Activated CD8-positive, alpha-beta memory T cell treated with anti-CD3 and anti-CD28 coated beads for 48 hours (primary cell): ENCODE measurements at regions not wholly inside any gene's neighbourhood (a gene's known extent, or its start where the extent isn't known, plus 50 kb on each side); places are given as distances from the start of the nearest gene placed in this dataset.
"Not testable (repeated sequence)": the region's sequence is repeated elsewhere in the genome, so short reads cannot be mapped to it uniquely, and the experiment has no call there.

Source experiments
- DNase-seq, 3 experiments: peaks; one replicate each; pipeline ENCODE4 v3.0.0-alpha.2; 2020; ENCODE audit warnings: low read depth in 2 of 3, low spot score in 2 of 3

- DNase-seq: no peak
Observed at GRCh38 chr5:67657055-67657454, 460.5 kb upstream of the CD180 start.

- DNase-seq: no peak
Observed at GRCh38 chr5:67652201-67652600, 455.6 kb upstream of the CD180 start.

DNA sequence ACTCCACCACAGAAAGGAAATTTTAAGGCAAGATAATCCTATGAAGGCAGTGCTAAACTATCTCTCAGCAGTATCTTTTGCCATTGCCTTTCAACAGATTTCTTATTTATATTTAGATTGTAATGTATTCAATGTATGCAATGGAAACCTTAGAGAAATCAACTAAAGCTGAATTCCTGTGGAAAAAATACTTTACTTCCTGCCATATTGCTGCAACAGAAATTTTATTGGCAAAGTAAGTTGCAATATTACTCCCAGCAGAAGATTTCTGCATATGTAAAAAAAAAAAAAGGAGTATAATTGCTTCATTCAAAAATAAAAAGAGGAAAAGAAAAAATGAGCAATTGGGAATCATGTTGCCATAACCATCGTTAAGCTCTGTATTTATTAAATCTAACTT is 454.6 kb upstream of the CD180 start:
- no peak for DNase-seq

DNA sequence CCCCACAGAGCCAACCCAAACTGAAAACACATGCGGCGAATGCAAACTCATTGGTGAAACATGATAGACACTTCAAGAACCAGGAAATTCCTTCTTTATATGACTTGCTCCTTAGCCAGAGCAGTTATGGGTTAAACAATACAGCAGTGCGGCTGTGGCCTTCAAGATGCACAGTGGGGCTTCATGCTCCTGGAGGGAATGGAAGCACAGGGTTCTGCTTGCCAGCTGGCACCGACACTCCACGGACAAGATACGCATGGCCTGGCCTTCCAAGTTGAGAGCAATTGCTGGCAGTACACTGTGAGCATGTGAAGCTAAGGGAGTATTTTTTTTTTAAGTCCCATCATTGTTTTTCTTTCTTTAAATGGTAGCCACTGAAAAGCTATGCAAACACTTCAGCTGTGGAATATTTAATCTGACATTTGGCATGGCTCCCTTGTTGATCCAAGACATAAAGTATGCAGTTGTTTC is 451.6 kb upstream of the CD180 start:
- no peak for DNase-seq

DNA sequence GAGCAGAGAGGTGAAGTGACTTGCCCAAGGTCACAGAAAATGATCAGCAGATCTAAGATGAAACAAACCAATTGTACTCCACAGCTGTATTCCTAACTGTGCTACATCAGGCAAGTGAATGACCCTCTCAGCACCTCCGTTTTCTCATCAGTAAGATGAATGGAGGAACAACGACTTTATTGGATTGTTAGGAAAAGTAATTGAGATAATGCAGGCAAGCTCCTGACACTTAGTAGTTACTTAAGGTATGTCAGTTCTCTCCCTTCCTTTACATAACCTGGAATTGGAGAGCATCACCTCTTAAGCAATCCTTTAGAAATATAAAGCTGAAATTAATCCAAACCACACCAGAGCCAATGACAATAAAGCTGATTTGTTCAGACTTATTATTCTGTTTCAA is 451.2 kb upstream of the CD180 start:
- no peak for DNase-seq

GRCh38 chr5:67644221-67644920 is 447.8 kb upstream of the CD180 start:
- DNase-seq: no peak

- DNase-seq: no peak
Observed at GRCh38 chr5:67643536-67643935, 446.9 kb upstream of the CD180 start.

- no peak for DNase-seq
Observed at GRCh38 chr5:67639976-67640375, 443.4 kb upstream of the CD180 start.

- no peak for DNase-seq
Observed at GRCh38 chr5:67639313-67639712, 442.7 kb upstream of the CD180 start.

DNA sequence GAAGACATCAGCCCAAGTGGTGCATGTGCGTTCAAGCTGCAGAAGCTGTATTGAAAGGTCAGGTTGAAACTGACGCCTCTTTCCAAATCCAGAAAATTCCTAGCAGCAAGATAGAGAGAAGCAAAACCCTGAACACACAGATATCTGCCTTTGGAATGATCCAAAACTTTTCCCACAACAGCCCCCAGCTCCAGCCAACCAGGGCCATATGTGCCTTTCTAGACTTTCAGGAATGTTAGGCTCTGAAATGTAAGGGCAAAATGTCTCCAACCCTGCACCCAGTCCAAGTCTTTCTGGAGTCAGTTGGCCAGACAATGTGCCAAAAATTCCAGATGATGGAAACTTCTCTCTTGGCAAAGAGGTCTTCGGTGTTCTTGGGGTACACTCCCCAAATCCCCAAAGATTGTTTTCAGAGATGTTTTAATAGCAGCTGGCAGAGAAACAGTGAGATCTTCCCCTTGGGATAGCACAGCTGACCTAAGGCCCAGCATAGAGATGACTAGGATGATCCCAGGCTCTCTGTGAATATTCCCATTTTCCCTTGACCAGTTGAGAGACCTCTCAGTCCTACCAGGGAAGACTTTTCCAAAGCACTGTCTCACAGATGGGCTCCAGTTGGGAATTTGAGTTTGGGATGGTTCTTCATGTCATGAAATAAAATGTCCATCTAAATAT is 440.4 kb upstream of the CD180 start:
- DNase-seq: no peak

DNA sequence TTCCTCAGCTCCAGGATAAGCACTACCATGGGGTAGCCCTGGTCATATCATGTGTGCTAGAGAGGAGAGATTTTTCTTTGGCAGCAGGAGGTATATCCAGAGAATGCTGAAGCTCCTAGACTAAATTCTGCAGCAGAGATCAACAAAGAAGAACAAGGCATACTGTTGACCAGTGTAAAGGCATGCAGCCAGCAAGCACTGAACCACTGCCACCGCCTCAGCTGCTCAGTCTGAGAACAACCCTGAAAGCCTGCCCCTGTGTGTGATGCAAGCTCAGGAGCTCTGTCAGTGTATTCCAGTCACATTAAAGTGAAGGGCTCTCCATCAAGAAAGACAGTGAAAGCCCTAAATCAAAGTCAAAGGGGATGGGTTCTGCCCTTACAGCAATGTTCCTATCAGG is 439.5 kb upstream of the CD180 start:
- no peak for DNase-seq

DNA sequence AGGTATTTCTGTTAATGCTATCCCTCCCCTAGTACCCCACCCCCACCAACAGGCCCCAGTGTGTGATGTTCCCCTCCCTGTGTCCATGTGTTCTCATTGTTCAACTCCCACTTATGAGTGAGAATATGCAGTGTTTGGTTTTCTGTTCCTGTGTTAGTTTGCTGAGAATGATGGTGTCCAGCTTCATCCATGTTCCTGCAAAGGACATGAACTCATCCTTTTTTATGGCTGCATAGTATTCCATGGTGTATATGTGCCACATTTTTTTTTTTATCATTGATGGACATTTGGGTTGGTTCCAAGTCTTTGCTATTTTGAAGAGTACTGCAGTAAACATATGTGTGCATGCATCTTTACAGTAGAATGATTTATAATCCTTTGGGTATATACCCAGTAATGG is 430.5 kb upstream of the CD180 start:
- DNase-seq: not testable (repeated sequence)

DNA sequence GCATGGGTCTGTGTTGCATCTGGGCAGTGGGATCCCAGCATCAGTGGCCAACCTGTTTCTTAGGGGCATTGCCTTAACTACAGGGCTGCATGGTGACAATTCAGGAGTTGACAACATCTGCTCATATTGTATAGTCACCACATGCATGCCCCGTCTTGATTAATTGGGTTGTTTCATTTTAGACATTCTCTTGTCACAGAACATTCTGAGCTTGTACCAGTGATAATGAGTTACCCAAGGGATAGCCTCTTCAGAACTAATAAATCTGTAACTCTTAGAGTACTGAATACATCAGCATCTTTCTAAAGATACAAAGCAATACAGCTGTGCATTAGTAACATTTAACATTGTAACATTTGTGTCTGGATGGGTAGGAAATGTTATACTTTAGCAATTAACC is 426.5 kb upstream of the CD180 start:
- no peak for DNase-seq

DNA sequence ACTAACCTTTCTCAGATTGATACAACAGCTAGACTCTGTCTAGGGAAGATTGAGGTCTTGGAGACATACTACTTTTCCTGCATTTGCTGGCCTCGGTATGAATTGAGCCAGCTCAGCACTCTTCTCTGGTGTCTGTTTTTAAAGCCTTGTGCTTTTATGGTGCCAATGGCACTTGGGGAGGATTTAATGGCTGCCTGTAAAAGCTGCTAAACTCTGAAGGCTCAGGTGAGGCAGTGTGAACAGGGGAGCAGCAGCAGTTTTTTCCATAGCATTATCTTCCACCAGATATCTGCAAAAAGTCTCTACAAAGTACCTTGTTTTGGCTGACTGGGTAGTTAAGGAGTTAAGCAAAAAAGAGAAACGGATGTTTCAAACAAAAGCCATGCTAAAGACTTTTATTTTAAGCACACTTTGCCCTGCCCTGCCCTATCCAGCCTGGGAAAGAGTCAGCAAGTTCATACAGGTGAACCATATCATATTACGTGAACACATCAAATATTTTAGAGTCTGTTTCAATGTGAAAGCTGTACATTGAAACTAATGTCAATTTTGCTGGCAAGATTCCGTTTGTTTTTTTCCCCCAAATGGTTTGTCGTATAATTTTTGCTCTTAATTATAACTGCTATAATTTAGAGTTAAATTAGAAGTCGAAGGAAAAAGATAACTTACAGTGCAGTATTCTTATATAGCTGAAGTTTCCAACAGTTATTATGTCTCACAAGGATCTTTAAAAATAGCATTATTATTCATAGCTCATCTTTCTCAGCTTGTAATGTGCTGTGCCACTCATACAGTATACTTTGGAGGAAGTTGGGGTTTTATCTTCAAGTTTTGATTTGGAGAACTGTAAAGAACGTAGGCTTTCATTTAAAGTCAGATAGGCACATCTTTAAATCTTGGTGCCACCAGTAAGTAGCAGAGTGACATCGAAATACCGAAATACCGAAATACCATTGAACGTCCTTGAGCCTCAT is 424.1 kb upstream of the CD180 start:
- no peak for DNase-seq

- DNase-seq: no peak
Observed at GRCh38 chr5:67619636-67620035, 423.0 kb upstream of the CD180 start.

DNA sequence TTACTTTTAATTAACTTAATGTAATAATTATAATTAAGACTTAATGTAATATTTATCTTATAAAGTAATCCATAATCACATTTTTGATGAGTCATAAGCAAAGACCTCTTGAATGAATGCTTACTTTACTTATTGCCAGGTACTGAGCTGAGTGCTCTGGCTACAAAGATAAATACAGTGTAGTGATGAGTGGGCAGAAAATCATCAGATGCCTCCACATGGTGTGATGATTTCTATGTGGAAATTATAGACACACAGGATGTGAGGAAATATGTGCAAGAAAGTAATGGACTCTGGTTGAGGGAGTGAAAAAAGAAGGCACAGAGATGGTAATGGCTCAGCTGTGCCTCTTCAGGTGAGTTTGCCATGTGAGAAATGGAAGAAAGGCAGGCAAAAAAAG is 422.6 kb upstream of the CD180 start:
- no peak for DNase-seq

DNA sequence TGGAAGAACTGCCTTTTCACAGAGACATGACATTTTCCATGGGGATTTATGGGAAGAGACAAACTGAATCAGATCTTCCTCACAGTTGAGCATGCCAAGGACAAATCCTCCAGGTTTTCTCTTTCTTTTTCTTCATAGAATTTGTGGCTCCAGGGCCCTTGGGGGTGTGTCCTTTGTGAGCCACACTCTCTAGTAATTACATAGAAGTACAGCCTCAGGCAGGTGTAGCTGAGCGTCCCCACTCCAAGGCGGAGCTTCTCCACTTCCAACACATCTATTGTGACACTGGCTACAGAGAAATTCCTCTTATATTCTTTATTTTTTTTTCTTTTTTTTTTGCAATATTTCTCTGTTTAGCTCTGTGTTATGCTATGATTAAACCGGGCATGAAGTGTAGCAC is 420.5 kb upstream of the CD180 start:
- DNase-seq: no peak

- DNase-seq: no peak
Observed at GRCh38 chr5:67612961-67613360, 416.4 kb upstream of the CD180 start.

- no peak for DNase-seq
Observed at GRCh38 chr5:67610186-67610912, 413.8 kb upstream of the CD180 start.

DNA sequence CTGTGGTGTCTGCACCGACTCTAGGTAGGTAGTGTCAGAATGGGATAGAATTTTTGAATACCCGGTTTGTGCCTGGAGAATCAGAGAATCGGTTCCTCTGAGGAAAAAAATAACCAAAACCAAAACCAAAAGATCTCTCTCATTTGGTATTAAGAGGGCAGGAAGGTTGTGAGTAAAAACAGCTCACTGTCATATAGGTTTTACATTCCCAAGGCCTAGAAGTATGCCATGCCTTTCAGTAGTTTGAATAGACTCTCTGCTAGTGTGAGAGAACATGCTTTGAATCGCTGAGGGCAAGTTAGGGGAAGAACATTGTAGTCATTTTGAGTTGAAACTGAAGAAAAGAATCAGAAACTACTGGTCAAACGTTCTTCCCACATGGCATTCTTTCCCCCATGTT is 411.4 kb upstream of the CD180 start:
- no peak for DNase-seq

DNA sequence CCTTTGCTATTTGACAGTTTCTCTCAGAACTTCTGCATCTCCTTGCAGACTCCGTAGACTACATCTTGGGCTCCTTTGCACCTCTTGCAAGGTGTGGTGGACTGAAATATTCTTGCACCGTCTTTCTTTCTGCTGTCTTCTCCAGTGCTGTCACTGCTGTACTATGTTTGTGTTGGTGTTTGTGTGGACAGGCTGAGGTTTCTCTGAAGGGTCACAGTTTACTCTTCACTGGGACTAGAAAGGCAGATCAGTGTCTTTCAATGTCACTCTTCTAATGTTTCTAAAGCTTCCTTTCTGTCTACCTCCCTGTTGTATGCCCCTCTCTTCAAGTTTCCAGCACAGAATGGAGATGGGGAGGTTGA is 410.0 kb upstream of the CD180 start:
- no peak for DNase-seq
